Endothelial cell of umbilical vein (primary cell): ENCODE measurements at regions not wholly inside any gene's neighbourhood (a gene's known extent, or its start where the extent isn't known, plus 50 kb on each side); places are given as distances from the start of the nearest gene placed in this dataset.

Experiments used
- BruUV-seq: library from RNA; stranded (reverse); fragments of 400-500 nt; replicated peaks from 2 replicates; lab custom pipeline; 2021; lab: Mats Ljungman, UMichigan
- CTCF ChIA-PET: fragments of 300-600, 350-600 bp; sonication (Branson Sonifier 250); formaldehyde crosslinking; loops from one replicate; lab custom pipeline; 2021; ENCODE audit warnings: antibody characterized with exemption, inconsistent platforms; lab: Charles Lee
- POLR2A ChIA-PET: fragments of 300-600, 350-600 bp; sonication (Branson Sonifier 250); formaldehyde crosslinking; loops from one replicate; lab custom pipeline; 2021; ENCODE audit warnings: antibody characterized with exemption, inconsistent platforms; lab: Charles Lee
- DNase-seq: peaks from one replicate; pipeline ENCODE4 v3.0.0-alpha.2; 2011; ENCODE audit warnings: low read depth, low spot score
- FAIRE-seq: peaks from 2 replicates; lab custom pipeline; 2011; peaks lifted over from hg19 to GRCh38; lab: Jason Lieb, UNC
- H2AFZ ChIP-seq: 2 replicates; pipeline ENCODE4 v1.6.0; 2012; ENCODE audit warnings: low read depth, low read length, control low read depth, inconsistent platforms
- H3K27ac ChIP-seq: 2 replicates; pipeline ENCODE4 v1.5.1; 2011; ENCODE audit warnings: low read depth, mild to moderate bottlenecking, control low read depth, low read length, moderate library complexity; ENCODE audit not compliant: insufficient read depth
- H3K27me3 ChIP-seq, 2 experiments: 2 replicates each; pipeline versions ENCODE4 v1.6.0 to v1.6.1; 2011; ENCODE audit warnings: low read length in 2 of 2, mixed read lengths in 1 of 2; ENCODE audit not compliant: control insufficient read depth in 2 of 2, insufficient read depth in 2 of 2
- H3K36me3 ChIP-seq, 2 experiments: 2 replicates in 1 of 2; 3 replicates in 1 of 2; pipeline ENCODE4 v1.5.1; 2011; ENCODE audit warnings: low read length in 2 of 2, mild to moderate bottlenecking in 1 of 2, moderate library complexity in 1 of 2; ENCODE audit not compliant: control insufficient read depth in 2 of 2, insufficient read depth in 2 of 2; ENCODE audit errors: extremely low read depth in 1 of 2
- H3K4me1 ChIP-seq: 3 replicates; pipeline ENCODE4 v1.5.1; 2011; ENCODE audit warnings: mild to moderate bottlenecking, low read length; ENCODE audit not compliant: control insufficient read depth, insufficient read depth; ENCODE audit errors: extremely low read depth
- H3K4me2 ChIP-seq: 2 replicates; pipeline ENCODE4 v1.6.1; 2011; ENCODE audit warnings: low read length, control low read depth, mixed read lengths; ENCODE audit not compliant: insufficient read depth
- H3K4me3 ChIP-seq, 3 experiments: fragments of 200-600 bp in 1 of 3; sonication (generic), shearing (Covaris generic) in 1 of 3; replicated peaks in 1 of 3; 2 replicates each; pipeline ENCODE4 v1.5.1; 2011 to 2016; ENCODE audit warnings: control low read depth in 3 of 3, low read length in 3 of 3, mild to moderate bottlenecking in 2 of 3, inconsistent platforms in 1 of 3, low read depth in 1 of 3, moderate library complexity in 1 of 3; ENCODE audit not compliant: insufficient read depth in 1 of 3
- H3K79me2 ChIP-seq: 2 replicates; pipeline ENCODE4 v1.6.0; 2012; ENCODE audit warnings: low read length, inconsistent platforms; ENCODE audit not compliant: control insufficient read depth, insufficient read depth
- H3K9ac ChIP-seq: replicated peaks from 2 replicates; pipeline ENCODE3; 2011; ENCODE audit warnings: low read length, control low read depth; ENCODE audit not compliant: insufficient read depth; ENCODE audit errors: extremely low read depth
- H3K9me1 ChIP-seq: replicated peaks from 3 replicates; pipeline ENCODE4 v1.6.0; 2011; ENCODE audit warnings: mild to moderate bottlenecking, low read length; ENCODE audit not compliant: control insufficient read depth, insufficient read depth; ENCODE audit errors: extremely low read depth
- H3K9me3 ChIP-seq: replicated peaks from 2 replicates; pipeline ENCODE4 v1.5.1; 2012; ENCODE audit warnings: low read length, inconsistent platforms; ENCODE audit not compliant: control insufficient read depth, insufficient read depth
- H4K20me1 ChIP-seq: replicated peaks from 2 replicates; pipeline ENCODE3; 2011; ENCODE audit warnings: mild to moderate bottlenecking, low read length; ENCODE audit not compliant: control insufficient read depth, insufficient read depth; ENCODE audit errors: extremely low read depth
- CTCF ChIP-seq, 2 donors: IDR thresholded peaks; 1 replicate in 1 of 2; 2 replicates in 1 of 2; pipeline ENCODE4 v1.5.1; 2011; ENCODE audit warnings: low read length in 2 of 2, mild to moderate bottlenecking in 2 of 2, moderate library complexity in 2 of 2, control low read depth in 1 of 2, inconsistent platforms in 1 of 2, low read depth in 1 of 2; ENCODE audit not compliant: insufficient read depth in 1 of 2; ENCODE audit errors: extremely low read depth in 1 of 2
- EZH2 ChIP-seq: IDR thresholded peaks from 2 replicates; pipeline ENCODE4 v1.6.1; 2012; ENCODE audit warnings: borderline replicate concordance, low read depth, mild to moderate bottlenecking, moderate library complexity, low read length, inconsistent platforms; ENCODE audit not compliant: severe bottlenecking
- FOS ChIP-seq: IDR thresholded peaks from 2 replicates; pipeline ENCODE4 v1.6.1; 2011; ENCODE audit warnings: mild to moderate bottlenecking, low read length, moderate library complexity, borderline replicate concordance; ENCODE audit not compliant: insufficient read depth
- GATA2 ChIP-seq: IDR thresholded peaks from 2 replicates; pipeline ENCODE4 v1.7.0; 2011; ENCODE audit warnings: low read depth, mild to moderate bottlenecking, moderate library complexity, mixed read lengths, low read length; ENCODE audit not compliant: insufficient read length, insufficient read depth
- JUN ChIP-seq: IDR thresholded peaks from 2 replicates; pipeline ENCODE4 v1.6.1; 2011; ENCODE audit warnings: borderline replicate concordance, low read depth; ENCODE audit not compliant: insufficient read length, insufficient read depth
- MAX ChIP-seq: IDR thresholded peaks from 2 replicates; pipeline ENCODE4 v1.6.1; 2011; ENCODE audit not compliant: insufficient read depth, insufficient read length
- MYC ChIP-seq: IDR thresholded peaks from one replicate; pipeline ENCODE4 v1.6.1; 2011; ENCODE audit warnings: mild to moderate bottlenecking, low read depth, low read length
- POLR2A ChIP-seq: IDR thresholded peaks from 2 replicates; pipeline ENCODE4 v1.6.1; 2012; ENCODE audit warnings: low read depth, mild to moderate bottlenecking, control low read depth, low read length
- POLR2AphosphoS5 ChIP-seq: IDR thresholded peaks from 2 replicates; pipeline ENCODE4 v1.6.1; 2012; ENCODE audit warnings: low read depth, mild to moderate bottlenecking, control low read depth, low read length, moderate library complexity; ENCODE audit not compliant: insufficient read depth
- dilution Hi-C: fragments of 300-500 bp; cut with MboI; formaldehyde crosslinking; loops from one replicate; pipeline ENCODE4 v1.15.0; 2019; ENCODE audit warnings: low sequenced_read_pairs; ENCODE audit not compliant: extremely low pct_ligation_motif_present
- intact Hi-C: fragments of 100-400 bp; cut with micrococcal nuclease; formaldehyde crosslinking; loops from one replicate; pipeline ENCODE4 v1.10.0; 2022

- Histone ChIP-seq H3K4me2 (no peak overlapping the region), H3K9ac (no peak overlapping the region), H3K36me3 (no peaks in the 10 kb centered on the region), H4K20me1 (no peaks in the 10 kb centered on the region), H3K4me3 (no peak overlapping the region), H2AFZ (no peak overlapping the region), H3K4me1 (no peaks in the 10 kb centered on the region), H3K9me1 (no peaks in the 10 kb centered on the region), H3K79me2 (no peaks in the 10 kb centered on the region), H3K27ac (no peak overlapping the region), H3K9me3 (no peaks in the 10 kb centered on the region), H3K27me3 (no peaks in the 10 kb centered on the region)
- DNase-seq = no peak
- no peak for FAIRE-seq
- CTCF ChIA-PET = interaction anchor here (1.4 kb wide), 1 partner anchor 209 kb away, joined by 3 read pairs; no protein-coding TSS in a partner anchor
- intact Hi-C loops = no loop called here
- BruUV-seq = no TSS peak
- dilution Hi-C loops = no loop called here
- POLR2A ChIA-PET = no interaction called here
- TF ChIP-seq JUN (no peak), EZH2 (no peak), GATA2 (no peak), CTCF (IDR thresholded peaks at IDR 0.05; ENCODE audit: extremely low read depth in 1 of 2, insufficient read depth in 1 of 2, low read depth in 1 of 2, low read length in 2 of 2) (no peak), MYC (no peak), MAX (no peak), POLR2AphosphoS5 (no peak), FOS (no peak), POLR2A (no peak)
These were observed 368.9 kb downstream of the COG6 start for GRCh38 chr13:40024204-40024966.
